ENCODE measurements at regions not wholly inside any gene's neighbourhood (a gene's known extent, or its start where the extent isn't known, plus 50 kb on each side); places are given as distances from the start of the nearest gene placed in this dataset.

DNA sequence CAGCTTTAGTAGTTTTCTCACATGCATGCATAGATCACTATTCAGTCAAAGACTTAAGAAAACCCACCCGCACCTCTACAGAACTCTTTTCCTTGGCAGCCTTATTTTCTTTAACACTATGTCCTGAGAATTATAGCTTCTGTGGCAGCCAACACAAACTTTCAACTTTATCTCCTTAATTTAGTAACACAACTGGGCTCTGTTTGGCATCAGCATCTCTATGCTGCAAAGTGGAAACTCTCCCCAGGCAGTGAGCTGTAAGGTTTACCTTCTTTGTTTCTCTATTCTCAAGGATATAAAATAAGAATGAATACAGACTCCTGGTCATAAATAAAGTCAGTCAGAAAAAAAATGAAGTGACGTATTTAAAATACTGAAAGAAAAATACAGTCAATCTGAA, 115.2 kb upstream of the PPP1R9A start:
- TF ChIP-seq POLR2AphosphoS5 (IDR thresholded peaks at IDR 0.05; ENCODE audit: low read depth, low read length), result no peak
- TF ChIP-seq TAF1 (IDR thresholded peaks at IDR 0.05; ENCODE audit: borderline replicate concordance, insufficient read depth, low read length), result no peak
- TF ChIP-seq, protein P1, sequence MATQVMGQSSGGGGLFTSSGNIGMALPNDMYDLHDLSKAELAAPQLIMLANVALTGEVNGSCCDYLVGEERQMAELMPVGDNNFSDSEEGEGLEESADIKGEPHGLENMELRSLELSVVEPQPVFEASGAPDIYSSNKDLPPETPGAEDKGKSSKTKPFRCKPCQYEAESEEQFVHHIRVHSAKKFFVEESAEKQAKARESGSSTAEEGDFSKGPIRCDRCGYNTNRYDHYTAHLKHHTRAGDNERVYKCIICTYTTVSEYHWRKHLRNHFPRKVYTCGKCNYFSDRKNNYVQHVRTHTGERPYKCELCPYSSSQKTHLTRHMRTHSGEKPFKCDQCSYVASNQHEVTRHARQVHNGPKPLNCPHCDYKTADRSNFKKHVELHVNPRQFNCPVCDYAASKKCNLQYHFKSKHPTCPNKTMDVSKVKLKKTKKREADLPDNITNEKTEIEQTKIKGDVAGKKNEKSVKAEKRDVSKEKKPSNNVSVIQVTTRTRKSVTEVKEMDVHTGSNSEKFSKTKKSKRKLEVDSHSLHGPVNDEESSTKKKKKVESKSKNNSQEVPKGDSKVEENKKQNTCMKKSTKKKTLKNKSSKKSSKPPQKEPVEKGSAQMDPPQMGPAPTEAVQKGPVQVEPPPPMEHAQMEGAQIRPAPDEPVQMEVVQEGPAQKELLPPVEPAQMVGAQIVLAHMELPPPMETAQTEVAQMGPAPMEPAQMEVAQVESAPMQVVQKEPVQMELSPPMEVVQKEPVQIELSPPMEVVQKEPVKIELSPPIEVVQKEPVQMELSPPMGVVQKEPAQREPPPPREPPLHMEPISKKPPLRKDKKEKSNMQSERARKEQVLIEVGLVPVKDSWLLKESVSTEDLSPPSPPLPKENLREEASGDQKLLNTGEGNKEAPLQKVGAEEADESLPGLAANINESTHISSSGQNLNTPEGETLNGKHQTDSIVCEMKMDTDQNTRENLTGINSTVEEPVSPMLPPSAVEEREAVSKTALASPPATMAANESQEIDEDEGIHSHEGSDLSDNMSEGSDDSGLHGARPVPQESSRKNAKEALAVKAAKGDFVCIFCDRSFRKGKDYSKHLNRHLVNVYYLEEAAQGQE (IDR thresholded peaks at IDR 0.05; ENCODE audit: insufficient read depth in 1 of 2, low read depth in 2 of 2, low read length in 2 of 2), result no peak
- no peak for TF ChIP-seq SIN3A (IDR thresholded peaks at IDR 0.05; ENCODE audit: borderline replicate concordance, insufficient read depth, low read length)
- no peak for TF ChIP-seq FOXP2 (optimal IDR thresholded peaks at IDR 0.05; ENCODE audit: borderline replicate concordance, extremely low read depth, extremely low read length, insufficient read depth)

DNA sequence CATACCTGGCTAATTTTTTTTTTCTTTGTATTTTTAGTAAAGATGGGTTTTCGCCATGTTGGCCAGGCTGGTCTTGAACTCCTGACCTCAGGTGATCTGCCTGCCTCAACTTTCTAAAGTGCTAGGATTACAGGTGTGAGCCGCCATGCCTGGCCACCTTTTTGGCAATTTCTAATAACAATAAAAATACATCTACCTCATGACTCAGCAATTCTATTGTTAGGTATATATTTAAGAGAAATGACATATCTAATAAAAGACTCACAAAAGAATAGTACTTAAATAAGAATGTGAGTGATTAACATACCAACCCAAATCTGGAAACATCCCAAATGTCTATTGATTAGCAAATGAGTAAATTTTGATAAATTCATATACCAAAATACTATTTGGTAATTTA, 103.6 kb upstream of the PPP1R9A start:
- TF ChIP-seq, protein P1 (IDR thresholded peaks at IDR 0.05; ENCODE audit: insufficient read depth in 1 of 2, low read depth in 2 of 2, low read length in 2 of 2), result no peak
- TF ChIP-seq FOXP2 (optimal IDR thresholded peaks at IDR 0.05; ENCODE audit: borderline replicate concordance, extremely low read depth, extremely low read length, insufficient read depth) (no peak), SIN3A (IDR thresholded peaks at IDR 0.05; ENCODE audit: borderline replicate concordance, insufficient read depth, low read length) (no peak), POLR2AphosphoS5 (IDR thresholded peaks at IDR 0.05; ENCODE audit: low read depth, low read length) (no peak), TAF1 (IDR thresholded peaks at IDR 0.05; ENCODE audit: borderline replicate concordance, insufficient read depth, low read length) (no peak)

DNA sequence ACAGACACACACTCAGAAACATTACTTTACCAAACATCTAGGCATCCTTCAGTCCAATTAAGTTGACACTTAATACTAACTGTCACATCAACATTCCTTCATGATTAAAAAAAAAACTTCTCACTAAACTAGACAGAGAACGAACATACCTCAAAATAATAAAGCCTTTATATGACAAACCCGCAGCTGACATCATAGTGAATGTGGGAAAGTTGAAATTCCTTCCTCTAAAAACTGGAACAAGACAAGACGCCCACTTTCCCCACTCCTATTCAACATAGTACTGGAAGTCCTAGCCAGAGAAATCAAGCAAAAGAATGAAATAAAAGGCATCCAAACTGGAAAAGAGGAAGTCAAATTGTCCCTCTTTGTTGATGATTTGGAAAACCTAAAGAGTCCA, 96.9 kb upstream of the PPP1R9A start:
- TF ChIP-seq FOXP2 (optimal IDR thresholded peaks at IDR 0.05; ENCODE audit: borderline replicate concordance, extremely low read depth, extremely low read length, insufficient read depth), result no peak
- no peak for TF ChIP-seq TAF1 (IDR thresholded peaks at IDR 0.05; ENCODE audit: borderline replicate concordance, insufficient read depth, low read length)
- TF ChIP-seq, protein P1 (IDR thresholded peaks at IDR 0.05; ENCODE audit: insufficient read depth in 1 of 2, low read depth in 2 of 2, low read length in 2 of 2), result no peak
- TF ChIP-seq POLR2AphosphoS5 (IDR thresholded peaks at IDR 0.05; ENCODE audit: low read depth, low read length), result no peak
- TF ChIP-seq SIN3A (IDR thresholded peaks at IDR 0.05; ENCODE audit: borderline replicate concordance, insufficient read depth, low read length), result no peak

DNA sequence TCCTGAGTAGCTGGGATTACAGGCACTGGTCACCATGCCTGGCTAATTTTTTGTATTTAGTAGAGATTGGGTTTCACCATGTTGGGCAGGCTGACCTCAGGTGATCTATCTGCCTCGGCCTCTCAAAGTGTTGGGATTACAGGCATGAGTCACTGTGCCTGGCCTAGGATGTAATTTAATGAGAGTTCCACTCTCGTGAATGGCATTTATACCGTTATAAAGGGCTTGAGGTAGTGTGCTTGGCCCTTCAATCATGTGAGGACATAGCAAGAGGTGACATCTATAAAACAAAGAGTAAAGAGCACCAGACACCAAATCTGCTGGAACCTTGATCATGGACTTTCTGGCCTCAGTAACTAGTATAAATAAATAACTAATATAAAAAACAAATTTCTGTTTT, 93.5 kb upstream of the PPP1R9A start:
- TF ChIP-seq SIN3A (IDR thresholded peaks at IDR 0.05; ENCODE audit: borderline replicate concordance, insufficient read depth, low read length) (no peak), FOXP2 (optimal IDR thresholded peaks at IDR 0.05; ENCODE audit: borderline replicate concordance, extremely low read depth, extremely low read length, insufficient read depth) (no peak)
- TF ChIP-seq, protein P1 (IDR thresholded peaks at IDR 0.05; ENCODE audit: insufficient read depth in 1 of 2, low read depth in 2 of 2, low read length in 2 of 2), result no peak

DNA sequence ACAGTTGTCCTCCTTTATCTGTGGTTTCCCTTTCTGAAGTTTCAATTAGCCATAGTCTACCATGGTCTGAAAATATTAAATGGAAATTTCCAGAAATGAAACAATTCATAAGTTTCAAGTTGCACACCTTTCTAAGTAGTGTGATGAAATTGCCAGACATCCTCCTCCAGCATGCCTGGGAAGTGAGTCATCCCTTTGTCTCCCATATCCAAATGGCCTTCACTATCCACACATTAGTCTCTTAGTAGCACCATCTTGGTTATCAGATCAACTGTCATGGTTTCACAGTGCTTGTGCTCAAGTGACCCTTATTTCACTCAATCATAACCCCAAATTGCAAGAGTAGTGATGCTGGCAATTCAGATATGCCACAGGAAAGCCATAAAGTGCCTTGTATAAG, 83.4 kb upstream of the PPP1R9A start:
- TF ChIP-seq FOXP2 (optimal IDR thresholded peaks at IDR 0.05; ENCODE audit: borderline replicate concordance, extremely low read depth, extremely low read length, insufficient read depth), result no peak
- TF ChIP-seq, protein P1 (IDR thresholded peaks at IDR 0.05; ENCODE audit: insufficient read depth in 1 of 2, low read depth in 2 of 2, low read length in 2 of 2), result no peak
- TF ChIP-seq SIN3A (IDR thresholded peaks at IDR 0.05; ENCODE audit: borderline replicate concordance, insufficient read depth, low read length), result no peak
- no peak for TF ChIP-seq TAF1 (IDR thresholded peaks at IDR 0.05; ENCODE audit: borderline replicate concordance, insufficient read depth, low read length)
